Panc1 (cell line): ENCODE measurements at regions not wholly inside any gene's neighbourhood (a gene's known extent, or its start where the extent isn't known, plus 50 kb on each side); places are given as distances from the start of the nearest gene placed in this dataset.

Experiments used
- ATAC-seq: fragments of 200-7000 bp; cut with Tn5 transposase; 2 replicates; pipeline ENCODE4 v1.9.1; 2020; ENCODE audit warnings: mild to moderate bottlenecking, moderate library complexity
- BruUV-seq: library from RNA; stranded (reverse); fragments of 400-500 nt; replicated peaks from 2 replicates; lab custom pipeline; 2021; lab: Mats Ljungman, UMichigan
- CTCF ChIA-PET: fragments of 300-600 bp; sonication (Branson Sonifier 250); formaldehyde crosslinking; loops from one replicate; lab custom pipeline; 2022; ENCODE audit warnings: antibody characterized with exemption; lab: Charles Lee
- POLR2A ChIA-PET: fragments of 300-600 bp; sonication (Branson Sonifier 250); formaldehyde crosslinking; loops from one replicate; lab custom pipeline; 2022; ENCODE audit warnings: antibody characterized with exemption; lab: Charles Lee
- DNase-seq: peaks from one replicate; pipeline ENCODE4 v3.0.0-alpha.2; 2010; ENCODE audit warnings: low read depth, low spot score
- H3K27ac ChIP-seq: 2 replicates; pipeline ENCODE4 v1.5.1; 2011; ENCODE audit warnings: mild to moderate bottlenecking, low read length, inconsistent platforms
- H3K27me3 ChIP-seq: fragments of 200-500 bp; sonication (Bioruptor generic); 2 replicates; pipeline ENCODE4 v1.6.0; 2014; ENCODE audit warnings: low read length, inconsistent platforms; ENCODE audit not compliant: control insufficient read depth, insufficient read depth
- H3K36me3 ChIP-seq: fragments of 200-500 bp; sonication (Bioruptor generic); 2 replicates; pipeline ENCODE4 v1.5.1; 2014; ENCODE audit warnings: inconsistent platforms, mild to moderate bottlenecking, low read length, moderate library complexity; ENCODE audit not compliant: control insufficient read depth, insufficient read depth
- H3K4me1 ChIP-seq: 2 replicates; pipeline ENCODE4 v1.5.1; 2011; ENCODE audit warnings: inconsistent platforms, mild to moderate bottlenecking, low read length, moderate library complexity; ENCODE audit not compliant: control insufficient read depth, insufficient read depth
- H3K4me3 ChIP-seq, 2 experiments: 2 replicates each; pipeline ENCODE4 v1.5.1; 2011 to 2012; ENCODE audit warnings: low read depth in 2 of 2, low read length in 2 of 2, mild to moderate bottlenecking in 2 of 2, inconsistent platforms in 1 of 2, moderate library complexity in 1 of 2
- H3K9me3 ChIP-seq: fragments of 200-500 bp; sonication (Bioruptor generic); 2 replicates; pipeline ENCODE4 v1.5.1; 2014; ENCODE audit warnings: low read depth, mild to moderate bottlenecking, inconsistent platforms, low read length, moderate library complexity; ENCODE audit not compliant: control insufficient read depth, insufficient read depth
- POLR2AphosphoS5 ChIP-seq: IDR thresholded peaks from 2 replicates; pipeline ENCODE4 v1.6.1; 2012; ENCODE audit warnings: mild to moderate bottlenecking, low read depth, low read length, moderate library complexity
- REST ChIP-seq, 2 experiments: IDR thresholded peaks; 2 replicates each; pipeline ENCODE4 v1.6.1; 2011 to 2012; ENCODE audit warnings: low read depth in 2 of 2, control low read depth in 1 of 2, low read length in 1 of 2, mild to moderate bottlenecking in 1 of 2, moderate library complexity in 1 of 2; ENCODE audit not compliant: insufficient read depth in 1 of 2
- SIN3A ChIP-seq: IDR thresholded peaks from 2 replicates; pipeline ENCODE4 v1.6.1; 2012; ENCODE audit warnings: low read depth, mild to moderate bottlenecking, low read length, moderate library complexity, borderline replicate concordance; ENCODE audit not compliant: insufficient read depth
- TCF7L2 ChIP-seq: IDR thresholded peaks from 2 replicates; pipeline ENCODE4 v1.6.1; 2011; ENCODE audit warnings: mild to moderate bottlenecking, low read depth, low read length, inconsistent platforms
- in situ Hi-C: cut with HindIII; loops from 2 replicates; pipeline ENCODE4 v1.10.0; 2016; ENCODE audit warnings: low sequenced_read_pairs, low pct_unique_long_range_greater_than_20kb
- intact Hi-C: fragments of 100-400 bp; cut with micrococcal nuclease; formaldehyde crosslinking; loops from one replicate; pipeline ENCODE4 v1.10.0; 2022; ENCODE audit not compliant: unreplicated experiment
- TF ChIP-seq, protein P1 (sequence below): fragments of 450-650 bp; IDR thresholded peaks from 2 replicates; pipeline ENCODE4 v1.5.1; 2017; ENCODE audit warnings: mild to moderate bottlenecking

GRCh38 chr2:3005859-3006501 is 371.6 kb downstream of the EIPR1 start:
- no peak overlapping the region for H3K27ac ChIP-seq
- H3K4me3 ChIP-seq = no peak overlapping the region
- POLR2A ChIA-PET = no interaction called here
- ATAC-seq = no peak
- BruUV-seq = no TSS peak
- no peak for DNase-seq
- H3K36me3 ChIP-seq = no peaks in the 10 kb centered on the region
- H3K27me3 ChIP-seq = peaks cover 18% of the 10 kb centered on the region
- H3K9me3 ChIP-seq = no peaks in the 10 kb centered on the region
- intact Hi-C loops = no loop called here
- in situ Hi-C loops = no loop called here
- no peaks in the 10 kb centered on the region for H3K4me1 ChIP-seq
- TF ChIP-seq, protein P1, sequence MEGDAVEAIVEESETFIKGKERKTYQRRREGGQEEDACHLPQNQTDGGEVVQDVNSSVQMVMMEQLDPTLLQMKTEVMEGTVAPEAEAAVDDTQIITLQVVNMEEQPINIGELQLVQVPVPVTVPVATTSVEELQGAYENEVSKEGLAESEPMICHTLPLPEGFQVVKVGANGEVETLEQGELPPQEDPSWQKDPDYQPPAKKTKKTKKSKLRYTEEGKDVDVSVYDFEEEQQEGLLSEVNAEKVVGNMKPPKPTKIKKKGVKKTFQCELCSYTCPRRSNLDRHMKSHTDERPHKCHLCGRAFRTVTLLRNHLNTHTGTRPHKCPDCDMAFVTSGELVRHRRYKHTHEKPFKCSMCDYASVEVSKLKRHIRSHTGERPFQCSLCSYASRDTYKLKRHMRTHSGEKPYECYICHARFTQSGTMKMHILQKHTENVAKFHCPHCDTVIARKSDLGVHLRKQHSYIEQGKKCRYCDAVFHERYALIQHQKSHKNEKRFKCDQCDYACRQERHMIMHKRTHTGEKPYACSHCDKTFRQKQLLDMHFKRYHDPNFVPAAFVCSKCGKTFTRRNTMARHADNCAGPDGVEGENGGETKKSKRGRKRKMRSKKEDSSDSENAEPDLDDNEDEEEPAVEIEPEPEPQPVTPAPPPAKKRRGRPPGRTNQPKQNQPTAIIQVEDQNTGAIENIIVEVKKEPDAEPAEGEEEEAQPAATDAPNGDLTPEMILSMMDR = no peak
- TF ChIP-seq POLR2AphosphoS5 (no peak), SIN3A (no peak), TCF7L2 (no peak), REST (IDR thresholded peaks at IDR 0.05; ENCODE audit: insufficient read depth in 1 of 2, low read depth in 2 of 2, low read length in 1 of 2) (no peak)
- CTCF ChIA-PET = no interaction called here

GRCh38 chr2:3001615-3002560 is 375.7 kb downstream of the EIPR1 start:
- CTCF ChIA-PET = no interaction called here
- intact Hi-C loops = no loop called here
- ATAC-seq = peak; percentile 80

More at GRCh38 chr2:3001615-3002560, 375.7 kb downstream of the EIPR1 start:
- in situ Hi-C loops = no loop called here
- H3K27me3 ChIP-seq = peaks cover 13% of the 10 kb centered on the region
- DNase-seq = peak; percentile 1
- BruUV-seq = no TSS peak
- H3K36me3 ChIP-seq = no peaks in the 10 kb centered on the region
- no peak overlapping the region for H3K4me3 ChIP-seq
- H3K4me1 ChIP-seq = no peaks in the 10 kb centered on the region
- H3K9me3 ChIP-seq = no peaks in the 10 kb centered on the region
- no peak overlapping the region for H3K27ac ChIP-seq
- POLR2A ChIA-PET = no interaction called here
- TF ChIP-seq, protein P1 = peak; percentile 62
- no peak for TF ChIP-seq POLR2AphosphoS5
- TF ChIP-seq TCF7L2 = no peak
